ENCODE measurements at regions not wholly inside any gene's neighbourhood (a gene's known extent, or its start where the extent isn't known, plus 50 kb on each side); places are given as distances from the start of the nearest gene placed in this dataset.

DNA sequence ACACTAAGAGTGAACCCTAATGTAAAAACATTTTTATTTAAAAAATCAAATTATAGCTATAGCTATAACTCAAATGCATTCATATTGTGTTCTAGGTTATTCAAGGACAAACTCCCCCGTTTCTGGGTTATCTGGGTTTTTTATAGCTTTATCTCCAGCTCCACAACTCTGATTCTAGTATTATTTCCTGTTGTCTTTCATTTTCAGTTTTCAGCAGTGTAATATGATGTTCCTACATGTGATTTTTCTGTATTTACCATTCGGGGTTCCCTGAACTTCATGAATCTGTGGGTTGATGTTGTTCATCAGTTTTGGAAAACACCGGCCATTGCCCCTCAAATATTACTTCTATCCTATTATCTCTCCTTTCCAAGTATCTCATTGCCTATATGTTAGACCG, 221.9 kb upstream of the FOXN3 start:
- intact Hi-C loops (cut with DNase I), result no loop called here
- ATAC-seq, result no peak
- DNase-seq, result no peak
- no peaks in the 10 kb centered on the region for H3K27me3 ChIP-seq
- TF ChIP-seq, protein P1, sequence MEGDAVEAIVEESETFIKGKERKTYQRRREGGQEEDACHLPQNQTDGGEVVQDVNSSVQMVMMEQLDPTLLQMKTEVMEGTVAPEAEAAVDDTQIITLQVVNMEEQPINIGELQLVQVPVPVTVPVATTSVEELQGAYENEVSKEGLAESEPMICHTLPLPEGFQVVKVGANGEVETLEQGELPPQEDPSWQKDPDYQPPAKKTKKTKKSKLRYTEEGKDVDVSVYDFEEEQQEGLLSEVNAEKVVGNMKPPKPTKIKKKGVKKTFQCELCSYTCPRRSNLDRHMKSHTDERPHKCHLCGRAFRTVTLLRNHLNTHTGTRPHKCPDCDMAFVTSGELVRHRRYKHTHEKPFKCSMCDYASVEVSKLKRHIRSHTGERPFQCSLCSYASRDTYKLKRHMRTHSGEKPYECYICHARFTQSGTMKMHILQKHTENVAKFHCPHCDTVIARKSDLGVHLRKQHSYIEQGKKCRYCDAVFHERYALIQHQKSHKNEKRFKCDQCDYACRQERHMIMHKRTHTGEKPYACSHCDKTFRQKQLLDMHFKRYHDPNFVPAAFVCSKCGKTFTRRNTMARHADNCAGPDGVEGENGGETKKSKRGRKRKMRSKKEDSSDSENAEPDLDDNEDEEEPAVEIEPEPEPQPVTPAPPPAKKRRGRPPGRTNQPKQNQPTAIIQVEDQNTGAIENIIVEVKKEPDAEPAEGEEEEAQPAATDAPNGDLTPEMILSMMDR (IDR thresholded peaks at IDR 0.05), result no peak
- no peak overlapping the region for H3K4me3 ChIP-seq
- H3K27ac ChIP-seq, result no peak overlapping the region
- H3K36me3 ChIP-seq, result no peaks in the 10 kb centered on the region
- peaks cover 0 to 2% of the 10 kb centered on the region in 2 donors for H3K9me3 ChIP-seq
- no peaks in the 10 kb centered on the region for H3K4me1 ChIP-seq

DNA sequence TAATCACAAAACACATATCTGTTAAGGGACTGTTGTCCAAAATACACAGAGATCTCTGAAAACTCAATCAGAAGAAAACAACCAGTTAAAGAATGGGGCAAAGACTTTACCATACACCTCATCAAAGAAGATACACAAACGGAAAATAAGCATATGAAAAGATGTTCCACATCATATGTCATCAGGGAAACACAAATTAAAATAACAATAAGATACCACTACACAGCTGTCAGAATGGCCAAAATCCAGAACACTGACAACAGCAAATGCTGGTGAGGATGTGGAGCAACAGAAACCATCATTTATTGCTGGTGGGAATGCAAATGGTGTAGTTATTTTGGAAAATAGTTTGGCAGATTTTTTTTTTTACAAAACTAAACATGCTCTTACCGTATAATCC, 220.5 kb upstream of the FOXN3 start:
- TF ChIP-seq, protein P1 (IDR thresholded peaks at IDR 0.05), result no peak
- intact Hi-C loops (cut with DNase I), result no loop called here
- no peaks in the 10 kb centered on the region for H3K4me1 ChIP-seq
- H3K27ac ChIP-seq, result no peak overlapping the region
- H3K36me3 ChIP-seq, result no peaks in the 10 kb centered on the region
- H3K4me3 ChIP-seq, result no peak overlapping the region
- ATAC-seq, result no peak
- no peaks in the 10 kb centered on the region for H3K27me3 ChIP-seq
- peaks cover 0 to 2% of the 10 kb centered on the region in 2 donors for H3K9me3 ChIP-seq
- peak in 1 of 4 donors; percentile 29 for DNase-seq

DNA sequence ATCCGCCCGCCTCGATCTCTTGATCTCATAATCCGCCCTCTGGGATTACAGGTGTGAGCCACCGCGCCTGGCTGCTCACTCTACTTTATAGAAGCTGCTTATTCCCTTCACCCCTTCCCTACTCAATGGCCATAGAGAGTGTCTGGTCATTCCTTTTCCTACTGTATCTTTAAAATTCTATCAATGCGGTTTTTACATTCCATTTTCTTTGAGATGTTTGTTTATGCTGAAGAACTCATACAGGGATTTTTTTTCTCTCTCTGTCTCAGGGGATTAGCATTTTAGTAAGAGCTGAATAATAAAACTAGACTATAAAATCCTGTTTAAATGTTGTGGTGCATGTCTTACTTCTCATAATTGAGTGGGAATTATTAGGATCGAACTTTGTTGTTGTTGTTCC, 218.6 kb upstream of the FOXN3 start:
- Histone ChIP-seq H3K4me3 (no peak overlapping the region), H3K4me1 (no peaks in the 10 kb centered on the region), H3K27me3 (no peaks in the 10 kb centered on the region), H3K36me3 (no peaks in the 10 kb centered on the region), H3K9me3 (peaks cover 0 to 2% of the 10 kb centered on the region in 2 donors), H3K27ac (no peak overlapping the region)
- TF ChIP-seq, protein P1 (IDR thresholded peaks at IDR 0.05), result no peak
- no peak for ATAC-seq
- intact Hi-C loops (cut with DNase I), result no loop called here
- no peak for DNase-seq

DNA sequence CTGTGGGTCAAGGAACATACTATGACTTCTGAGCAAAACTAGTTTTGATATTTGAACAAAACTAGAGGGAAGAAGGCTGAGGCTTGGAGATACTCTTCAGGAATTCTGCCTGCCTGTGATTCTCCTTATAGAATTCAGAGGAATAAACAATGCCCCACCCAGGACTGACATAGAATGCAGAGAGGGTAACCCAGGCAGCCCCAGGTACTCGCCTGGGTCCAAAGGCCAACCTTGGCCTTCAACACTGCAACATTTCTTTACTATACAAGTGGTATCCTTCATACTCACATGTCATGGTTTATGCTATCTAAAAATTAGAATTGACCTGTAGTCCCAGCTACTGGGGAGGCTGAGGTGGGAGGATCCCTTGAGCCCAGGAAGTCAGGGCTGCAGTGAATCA, 217.0 kb upstream of the FOXN3 start:
- TF ChIP-seq, protein P1 (IDR thresholded peaks at IDR 0.05), result no peak
- Histone ChIP-seq H3K27me3 (no peaks in the 10 kb centered on the region), H3K9me3 (peaks cover 0 to 2% of the 10 kb centered on the region in 2 donors), H3K27ac (no peak overlapping the region), H3K36me3 (no peaks in the 10 kb centered on the region), H3K4me3 (no peak overlapping the region), H3K4me1 (no peaks in the 10 kb centered on the region)
- intact Hi-C loops (cut with DNase I), result no loop called here
- DNase-seq, result no peak
- ATAC-seq, result no peak

DNA sequence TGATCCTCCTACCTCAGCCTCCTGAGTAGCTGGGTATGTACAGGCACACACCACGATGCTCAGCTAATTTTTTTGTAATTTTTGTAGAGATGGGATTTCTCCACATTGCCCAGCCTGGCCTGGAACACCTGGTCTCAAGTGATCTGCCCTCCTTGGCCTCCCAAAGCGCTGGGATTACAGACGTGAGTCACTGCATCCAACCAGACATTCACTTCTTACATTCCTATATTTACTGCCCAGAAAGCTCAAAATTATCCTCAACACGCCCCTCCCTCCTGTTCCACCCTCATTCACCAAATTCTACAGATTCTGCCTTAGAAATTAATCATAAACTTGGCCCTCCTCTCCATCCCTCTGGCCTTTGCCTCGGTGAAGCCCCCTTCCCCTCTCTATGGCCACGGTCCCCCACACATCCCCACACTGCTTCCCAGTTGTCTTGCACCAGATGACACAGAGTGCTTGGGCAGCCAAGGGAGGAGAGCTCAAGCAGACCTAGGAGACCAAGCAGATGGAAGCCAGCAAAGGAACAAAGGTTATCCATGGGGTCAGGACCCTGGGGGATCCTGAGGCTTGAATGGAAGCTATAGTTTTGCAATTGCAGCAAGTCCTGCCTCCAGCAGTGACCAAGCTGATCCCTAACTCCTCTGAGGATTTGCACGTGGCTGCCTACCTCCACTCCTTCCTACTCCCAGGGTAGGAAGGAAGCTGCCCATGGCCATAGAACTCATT, 213.2 kb upstream of the FOXN3 start:
- intact Hi-C loops (cut with DNase I), result no loop called here
- Histone ChIP-seq H3K4me3 (no peak overlapping the region), H3K36me3 (no peaks in the 10 kb centered on the region), H3K27me3 (no peaks in the 10 kb centered on the region), H3K4me1 (peaks cover 0 to 5% of the 10 kb centered on the region in 2 donors), H3K9me3 (no peaks in the 10 kb centered on the region), H3K27ac (no peak overlapping the region)
- ATAC-seq (no peak), DNase-seq (no peak)
- TF ChIP-seq, protein P1 (IDR thresholded peaks at IDR 0.05), result no peak

All from left lung (tissue), 4 donors.